SU-DHL-6 (cell line): ENCODE measurements at regions not wholly inside any gene's neighbourhood (a gene's known extent, or its start where the extent isn't known, plus 50 kb on each side); places are given as distances from the start of the nearest gene placed in this dataset.

Experiments used
- H2AFZ ChIP-seq: fragments of 200-600 bp; sonication (generic); 2 replicates; pipeline ENCODE4 v1.6.1; 2014; ENCODE audit warnings: low read depth, mild to moderate bottlenecking, moderate library complexity, mixed read lengths, antibody characterized with exemption, low read length; ENCODE audit not compliant: severe bottlenecking
- H3F3A ChIP-seq: fragments of 200-600 bp; shearing (Covaris generic); 2 replicates; pipeline ENCODE4 v1.6.0; 2016; ENCODE audit warnings: antibody characterized with exemption, mild to moderate bottlenecking; ENCODE audit not compliant: insufficient read depth
- H3K27ac ChIP-seq: fragments of 200-600 bp; sonication (generic); 2 replicates; pipeline ENCODE4 v1.5.1; 2016; ENCODE audit warnings: low read depth, mild to moderate bottlenecking, low read length, moderate library complexity, mixed read lengths
- H3K27me3 ChIP-seq: fragments of 200-600 bp; sonication (generic), shearing (Covaris generic); 2 replicates; pipeline ENCODE4 v1.6.0; 2014; ENCODE audit warnings: mild to moderate bottlenecking, low read length
- H3K36me3 ChIP-seq: fragments of 200-600 bp; sonication (generic); 2 replicates; pipeline ENCODE4 v1.6.1; 2014; ENCODE audit warnings: mild to moderate bottlenecking, low read length, mixed read lengths
- H3K4me2 ChIP-seq: fragments of 300-600, 200-600 bp; shearing (Covaris generic), sonication (generic); 2 replicates; pipeline ENCODE4 v1.6.0; 2014; ENCODE audit warnings: low read length, low read depth, mild to moderate bottlenecking; ENCODE audit not compliant: poor library complexity, severe bottlenecking
- H3K4me3 ChIP-seq: fragments of 200-600 bp; sonication (generic); 2 replicates; pipeline ENCODE4 v1.5.1; 2014; ENCODE audit warnings: antibody characterized with exemption, low read length, mild to moderate bottlenecking, mixed read lengths; ENCODE audit not compliant: insufficient read depth, poor library complexity, severe bottlenecking
- H3K79me2 ChIP-seq: fragments of 200-600 bp; sonication (generic); 2 replicates; pipeline ENCODE4 v1.6.1; 2014; ENCODE audit warnings: mild to moderate bottlenecking, low read length, moderate library complexity; ENCODE audit not compliant: insufficient read depth
- H3K9ac ChIP-seq: fragments of 200-600 bp; sonication (generic); 2 replicates; pipeline ENCODE4 v1.7.0; 2014; ENCODE audit warnings: mild to moderate bottlenecking, low read length
- H3K9me2 ChIP-seq: fragments of 200-600 bp; sonication (generic); replicated peaks from 2 replicates; pipeline ENCODE4 v1.6.1; 2014; ENCODE audit warnings: low read length; ENCODE audit not compliant: insufficient read depth
- H3K9me3 ChIP-seq: fragments of 200-600 bp; sonication (generic); 2 replicates; pipeline ENCODE4 v1.6.1; 2014; ENCODE audit warnings: low read length, mixed read lengths; ENCODE audit not compliant: insufficient read depth
- H4K20me1 ChIP-seq: fragments of 200-600 bp; sonication (generic); 2 replicates; pipeline ENCODE4 v1.6.1; 2014; ENCODE audit warnings: low read depth, mild to moderate bottlenecking, antibody characterized with exemption, low read length, moderate library complexity, mixed read lengths
- EZH2phosphoT487 ChIP-seq: fragments of 200-600 bp; sonication (generic), shearing (Covaris generic); conservative IDR thresholded peaks from 2 replicates; pipeline ENCODE4 v1.6.1; 2018; ENCODE audit warnings: mild to moderate bottlenecking, antibody characterized with exemption, low read length, moderate library complexity, mixed read lengths
- TF ChIP-seq, protein P1 (sequence below): fragments of 200-600 bp; sonication (generic); IDR thresholded peaks from one replicate; pipeline ENCODE4 v1.5.1; 2017; ENCODE audit warnings: antibody characterized with exemption, mild to moderate bottlenecking, low read length, moderate library complexity; ENCODE audit not compliant: insufficient read depth, poor library complexity, severe bottlenecking

DNA sequence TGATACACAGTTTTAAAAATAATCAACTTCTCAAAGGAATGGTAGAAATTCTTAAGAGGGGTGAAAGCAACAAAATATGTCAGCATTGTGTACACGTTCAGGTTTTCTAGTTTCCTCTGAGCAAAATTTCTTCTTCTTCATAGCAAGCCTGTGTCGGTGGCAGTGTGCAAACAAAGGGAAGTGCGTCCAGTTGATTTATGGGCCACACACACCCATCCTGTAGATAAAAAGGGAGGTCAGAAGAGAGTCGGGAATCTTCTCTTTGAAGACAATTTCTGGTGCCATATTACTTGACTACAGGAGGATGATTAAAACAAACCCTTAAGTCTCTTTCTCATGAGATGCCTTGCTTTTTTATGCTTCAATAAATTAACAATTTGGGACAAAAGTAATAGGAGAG is 484.1 kb upstream of the SALL1 start:
- H3K4me2 ChIP-seq = no peak overlapping the region
- H3K27ac ChIP-seq = no peak overlapping the region
- no peaks in the 10 kb centered on the region for H3K9me3 ChIP-seq
- TF ChIP-seq, protein P1, sequence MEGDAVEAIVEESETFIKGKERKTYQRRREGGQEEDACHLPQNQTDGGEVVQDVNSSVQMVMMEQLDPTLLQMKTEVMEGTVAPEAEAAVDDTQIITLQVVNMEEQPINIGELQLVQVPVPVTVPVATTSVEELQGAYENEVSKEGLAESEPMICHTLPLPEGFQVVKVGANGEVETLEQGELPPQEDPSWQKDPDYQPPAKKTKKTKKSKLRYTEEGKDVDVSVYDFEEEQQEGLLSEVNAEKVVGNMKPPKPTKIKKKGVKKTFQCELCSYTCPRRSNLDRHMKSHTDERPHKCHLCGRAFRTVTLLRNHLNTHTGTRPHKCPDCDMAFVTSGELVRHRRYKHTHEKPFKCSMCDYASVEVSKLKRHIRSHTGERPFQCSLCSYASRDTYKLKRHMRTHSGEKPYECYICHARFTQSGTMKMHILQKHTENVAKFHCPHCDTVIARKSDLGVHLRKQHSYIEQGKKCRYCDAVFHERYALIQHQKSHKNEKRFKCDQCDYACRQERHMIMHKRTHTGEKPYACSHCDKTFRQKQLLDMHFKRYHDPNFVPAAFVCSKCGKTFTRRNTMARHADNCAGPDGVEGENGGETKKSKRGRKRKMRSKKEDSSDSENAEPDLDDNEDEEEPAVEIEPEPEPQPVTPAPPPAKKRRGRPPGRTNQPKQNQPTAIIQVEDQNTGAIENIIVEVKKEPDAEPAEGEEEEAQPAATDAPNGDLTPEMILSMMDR = no peak
- TF ChIP-seq EZH2phosphoT487 = no peak
- H3K4me3 ChIP-seq = no peak overlapping the region
- no peaks in the 10 kb centered on the region for H4K20me1 ChIP-seq
- no peaks in the 10 kb centered on the region for H3K36me3 ChIP-seq
- no peaks in the 10 kb centered on the region for H3F3A ChIP-seq
- H3K9me2 ChIP-seq = no peaks in the 10 kb centered on the region
- H3K27me3 ChIP-seq = no peaks in the 10 kb centered on the region
- no peaks in the 10 kb centered on the region for H3K79me2 ChIP-seq
- no peak overlapping the region for H3K9ac ChIP-seq
- no peak overlapping the region for H2AFZ ChIP-seq

DNA sequence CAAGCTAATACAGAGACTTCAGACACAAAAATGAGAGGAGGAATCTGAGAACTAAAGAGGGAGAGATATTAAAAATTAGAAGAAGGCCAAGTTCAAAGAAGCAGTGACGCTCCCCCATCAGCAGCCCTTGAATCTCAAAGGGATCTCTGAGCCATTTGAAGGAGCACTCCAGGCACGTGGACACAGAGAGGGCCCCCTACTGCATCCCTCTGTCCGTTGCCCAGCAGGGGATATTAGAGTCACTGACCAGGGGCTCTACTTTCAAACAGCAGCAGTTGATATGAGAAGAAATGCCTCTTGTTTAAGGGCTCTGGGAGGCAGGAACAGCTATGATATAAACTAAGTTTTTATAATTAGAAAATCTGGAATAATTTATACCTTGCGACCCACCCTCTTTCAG is 479.0 kb upstream of the SALL1 start:
- no peaks in the 10 kb centered on the region for H3K9me3 ChIP-seq
- H3K4me3 ChIP-seq = no peak overlapping the region
- H2AFZ ChIP-seq = no peak overlapping the region
- no peaks in the 10 kb centered on the region for H3K9me2 ChIP-seq
- H3F3A ChIP-seq = no peaks in the 10 kb centered on the region
- no peaks in the 10 kb centered on the region for H3K36me3 ChIP-seq
- no peaks in the 10 kb centered on the region for H4K20me1 ChIP-seq
- TF ChIP-seq, protein P1 = no peak
- TF ChIP-seq EZH2phosphoT487 = no peak
- no peak overlapping the region for H3K4me2 ChIP-seq
- H3K9ac ChIP-seq = no peak overlapping the region
- no peak overlapping the region for H3K27ac ChIP-seq
- no peaks in the 10 kb centered on the region for H3K79me2 ChIP-seq
- no peaks in the 10 kb centered on the region for H3K27me3 ChIP-seq

DNA sequence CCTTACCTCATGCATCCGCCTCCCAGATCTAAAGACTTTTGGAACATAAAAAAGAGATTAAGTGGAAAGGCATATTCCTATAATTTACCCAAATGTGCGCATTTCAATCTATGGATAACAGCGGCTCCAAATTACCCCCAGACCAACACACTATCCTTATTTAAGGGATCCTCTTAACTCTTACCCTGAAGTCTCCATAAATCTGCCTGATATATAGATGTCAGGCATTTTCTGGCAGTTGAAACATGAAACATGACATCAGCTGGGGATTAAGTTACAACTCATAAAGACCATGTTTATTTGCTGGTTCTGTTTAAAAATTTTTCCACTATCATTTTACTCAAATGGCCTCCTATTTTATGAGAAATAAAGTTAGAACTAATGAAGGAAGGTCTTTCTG is 478.5 kb upstream of the SALL1 start:
- H3K4me3 ChIP-seq = no peak overlapping the region
- no peaks in the 10 kb centered on the region for H3K36me3 ChIP-seq
- no peak overlapping the region for H2AFZ ChIP-seq
- no peak overlapping the region for H3K9ac ChIP-seq
- H3K9me3 ChIP-seq = no peaks in the 10 kb centered on the region
- H3F3A ChIP-seq = no peaks in the 10 kb centered on the region
- H3K27me3 ChIP-seq = no peaks in the 10 kb centered on the region
- H3K27ac ChIP-seq = no peak overlapping the region
- no peaks in the 10 kb centered on the region for H3K79me2 ChIP-seq
- no peak overlapping the region for H3K4me2 ChIP-seq
- no peaks in the 10 kb centered on the region for H4K20me1 ChIP-seq
- TF ChIP-seq, protein P1 = no peak
- TF ChIP-seq EZH2phosphoT487 = no peak
- no peaks in the 10 kb centered on the region for H3K9me2 ChIP-seq
